ENCODE measurements at regions not wholly inside any gene's neighbourhood (a gene's known extent, or its start where the extent isn't known, plus 50 kb on each side); places are given as distances from the start of the nearest gene placed in this dataset.

GRCh38 chr7:131893631-131894340 lies 337.4 kb upstream of the PODXL start:
- peaks cover 0 to 2% of the 10 kb centered on the region in 2 experiments for H3K36me3 ChIP-seq (replicated peaks in 1 of 2; ENCODE audit: control insufficient read depth in 1 of 2, insufficient read depth in 2 of 2, low read length in 1 of 2)
- peaks cover 14 to 54% of the 10 kb centered on the region in 2 experiments; a peak in 3 of 4 replicates for H3K4me1 ChIP-seq (ENCODE audit: control insufficient read depth in 1 of 2, insufficient read depth in 2 of 2, low read depth in 1 of 2, low read length in 1 of 2)
- peak overlapping the region; percentile 70 for H3K4me2 ChIP-seq
- no peak overlapping the region for H2AFZ ChIP-seq (ENCODE audit: low read depth)
- peak overlapping the region in 1 of 2 experiments; percentile 100; a peak in 3 of 4 replicates for H3K27ac ChIP-seq (ENCODE audit: low read depth in 2 of 2, low read length in 1 of 2)
- POLR2A ChIA-PET: no interaction called here
- H3K27me3 ChIP-seq (ENCODE audit: insufficient read depth): no peaks in the 10 kb centered on the region
- no peaks in the 10 kb centered on the region for H4K20me1 ChIP-seq (ENCODE audit: insufficient read depth)
- CTCF ChIA-PET: interaction anchor here (1.1 to 3.7 kb wide), 4 partner anchors 13 to 425 kb away, joined by 3 to 16 read pairs (median 3); no protein-coding TSS in a partner anchor
- peak overlapping the region; percentile 76; the same call in 1 of the 2 replicates for H3K9ac ChIP-seq
- no peaks in the 10 kb centered on the region for H3K9me3 ChIP-seq
- peaks cover 49% of the 10 kb centered on the region for H3F3A ChIP-seq (replicated peaks; ENCODE audit: insufficient read depth)
- no peaks in the 10 kb centered on the region for H3K9me2 ChIP-seq
- peaks cover 15% of the 10 kb centered on the region for H3K79me2 ChIP-seq (ENCODE audit: insufficient read depth)
- 78% methylated on average over 1 of the region's 1 CpG for WGBS (ENCODE audit: low lambda C conversion rate)
- no peak overlapping the region for H3K4me3 ChIP-seq (ENCODE audit: low read depth in 2 of 2, low read length in 1 of 2)
- DNase-seq: no peak
- TF ChIP-seq YY1 (IDR thresholded peaks at IDR 0.05; ENCODE audit: low read depth) (no peak), GABPA (IDR thresholded peaks at IDR 0.05; ENCODE audit: low read depth) (no peak), CTCF (IDR thresholded peaks at IDR 0.05) (no peak), TEAD4 (IDR thresholded peaks at IDR 0.05; ENCODE audit: borderline replicate concordance, insufficient read depth) (peak; percentile 76; the same call in 1 of the 2 replicates), SIN3A (IDR thresholded peaks at IDR 0.05; ENCODE audit: borderline replicate concordance, low read depth, low read length) (no peak), PBX3 (IDR thresholded peaks at IDR 0.05) (peak; percentile 62), SMC3 (IDR thresholded peaks at IDR 0.05; ENCODE audit: low read depth, low read length) (no peak), EP300 (IDR thresholded peaks at IDR 0.05; ENCODE audit: borderline replicate concordance in 1 of 2, low read depth in 1 of 2, low read length in 1 of 2) (peak in 1 of 2 experiments; percentile 90; a peak in 2 of 4 replicates), RCOR1 (IDR thresholded peaks at IDR 0.05; ENCODE audit: low read length) (no peak), JUND (IDR thresholded peaks at IDR 0.05) (peak; percentile 74), CHD2 (IDR thresholded peaks at IDR 0.05; ENCODE audit: low read length, partially characterized antibody) (no peak), FOXM1 (IDR thresholded peaks at IDR 0.05; ENCODE audit: low read depth) (no peak), RXRA (IDR thresholded peaks at IDR 0.05; ENCODE audit: borderline replicate concordance, low read depth) (peak; percentile 35; the same call in 1 of the 2 replicates), MEF2A (IDR thresholded peaks at IDR 0.05; ENCODE audit: borderline replicate concordance, low read depth) (peak; percentile 65), TAF1 (IDR thresholded peaks at IDR 0.05; ENCODE audit: borderline replicate concordance, low read depth, low read length) (no peak), USF1 (IDR thresholded peaks at IDR 0.05; ENCODE audit: borderline replicate concordance, low read depth) (no peak), RAD21 (IDR thresholded peaks at IDR 0.05; ENCODE audit: low read length) (no peak), NFIC (IDR thresholded peaks at IDR 0.05; ENCODE audit: borderline replicate concordance) (peak; percentile 61), GATA2 (CRISPR knock-in tag; IDR thresholded peaks at IDR 0.05) (no peak), RFX5 (IDR thresholded peaks at IDR 0.05; ENCODE audit: low read length) (no peak), ELF1 (IDR thresholded peaks at IDR 0.05) (no peak), NRF1 (IDR thresholded peaks at IDR 0.05; ENCODE audit: low read depth, low read length) (no peak), FOSL2 (IDR thresholded peaks at IDR 0.05; ENCODE audit: borderline replicate concordance, low read depth) (peak; percentile 54; the same call in 1 of the 2 replicates)
- TF ChIP-seq, protein P1, sequence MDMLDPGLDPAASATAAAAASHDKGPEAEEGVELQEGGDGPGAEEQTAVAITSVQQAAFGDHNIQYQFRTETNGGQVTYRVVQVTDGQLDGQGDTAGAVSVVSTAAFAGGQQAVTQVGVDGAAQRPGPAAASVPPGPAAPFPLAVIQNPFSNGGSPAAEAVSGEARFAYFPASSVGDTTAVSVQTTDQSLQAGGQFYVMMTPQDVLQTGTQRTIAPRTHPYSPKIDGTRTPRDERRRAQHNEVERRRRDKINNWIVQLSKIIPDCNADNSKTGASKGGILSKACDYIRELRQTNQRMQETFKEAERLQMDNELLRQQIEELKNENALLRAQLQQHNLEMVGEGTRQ (IDR thresholded peaks at IDR 0.05; ENCODE audit: borderline replicate concordance, low read depth, low read length): no peak
- TF ChIP-seq, protein P2, sequence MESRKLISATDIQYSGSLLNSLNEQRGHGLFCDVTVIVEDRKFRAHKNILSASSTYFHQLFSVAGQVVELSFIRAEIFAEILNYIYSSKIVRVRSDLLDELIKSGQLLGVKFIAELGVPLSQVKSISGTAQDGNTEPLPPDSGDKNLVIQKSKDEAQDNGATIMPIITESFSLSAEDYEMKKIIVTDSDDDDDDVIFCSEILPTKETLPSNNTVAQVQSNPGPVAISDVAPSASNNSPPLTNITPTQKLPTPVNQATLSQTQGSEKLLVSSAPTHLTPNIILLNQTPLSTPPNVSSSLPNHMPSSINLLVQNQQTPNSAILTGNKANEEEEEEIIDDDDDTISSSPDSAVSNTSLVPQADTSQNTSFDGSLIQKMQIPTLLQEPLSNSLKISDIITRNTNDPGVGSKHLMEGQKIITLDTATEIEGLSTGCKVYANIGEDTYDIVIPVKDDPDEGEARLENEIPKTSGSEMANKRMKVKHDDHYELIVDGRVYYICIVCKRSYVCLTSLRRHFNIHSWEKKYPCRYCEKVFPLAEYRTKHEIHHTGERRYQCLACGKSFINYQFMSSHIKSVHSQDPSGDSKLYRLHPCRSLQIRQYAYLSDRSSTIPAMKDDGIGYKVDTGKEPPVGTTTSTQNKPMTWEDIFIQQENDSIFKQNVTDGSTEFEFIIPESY (IDR thresholded peaks at IDR 0.05; ENCODE audit: borderline replicate concordance, low read depth): no peak
- TF ChIP-seq, protein P3, sequence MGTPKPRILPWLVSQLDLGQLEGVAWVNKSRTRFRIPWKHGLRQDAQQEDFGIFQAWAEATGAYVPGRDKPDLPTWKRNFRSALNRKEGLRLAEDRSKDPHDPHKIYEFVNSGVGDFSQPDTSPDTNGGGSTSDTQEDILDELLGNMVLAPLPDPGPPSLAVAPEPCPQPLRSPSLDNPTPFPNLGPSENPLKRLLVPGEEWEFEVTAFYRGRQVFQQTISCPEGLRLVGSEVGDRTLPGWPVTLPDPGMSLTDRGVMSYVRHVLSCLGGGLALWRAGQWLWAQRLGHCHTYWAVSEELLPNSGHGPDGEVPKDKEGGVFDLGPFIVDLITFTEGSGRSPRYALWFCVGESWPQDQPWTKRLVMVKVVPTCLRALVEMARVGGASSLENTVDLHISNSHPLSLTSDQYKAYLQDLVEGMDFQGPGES (IDR thresholded peaks at IDR 0.05; ENCODE audit: low read depth, low read length): no peak

Measured in SK-N-SH (cell line).